Type B pancreatic cell (in vitro differentiated cells): ENCODE measurements at regions not wholly inside any gene's neighbourhood (a gene's known extent, or its start where the extent isn't known, plus 50 kb on each side); places are given as distances from the start of the nearest gene placed in this dataset.
"Not testable (repeated sequence)": the region's sequence is repeated elsewhere in the genome, so short reads cannot be mapped to it uniquely, and the experiment has no call there.

Experiments used
- DNase-seq: peaks from one replicate; pipeline ENCODE4 v3.0.0; 2021; ENCODE audit warnings: mixed read lengths; ENCODE audit not compliant: unreplicated experiment; ENCODE audit errors: extremely low spot score
- H3K27ac Mint-ChIP-seq: 2 replicates; pipeline ENCODE4 v1.8.0; 2021; ENCODE audit warnings: mild to moderate bottlenecking, mixed read lengths
- H3K27me3 Mint-ChIP-seq: 2 replicates; pipeline ENCODE4 v1.8.0; 2021; ENCODE audit warnings: mixed read lengths
- H3K36me3 Mint-ChIP-seq: 2 replicates; pipeline ENCODE4 v1.8.0; 2021; ENCODE audit warnings: mixed read lengths
- H3K4me1 Mint-ChIP-seq: one replicate; pipeline ENCODE4 v1.8.0; 2021; ENCODE audit warnings: mixed read lengths; ENCODE audit not compliant: unreplicated experiment
- H3K4me3 Mint-ChIP-seq: 2 replicates; pipeline ENCODE4 v1.8.0; 2021; ENCODE audit warnings: mild to moderate bottlenecking, mixed read lengths
- H3K9me3 Mint-ChIP-seq: 2 replicates; pipeline ENCODE4 v1.8.0; 2021; ENCODE audit warnings: mixed read lengths
- TF ChIP-seq, protein P1 (sequence below): fragments of 200-600 bp; sonication (generic); conservative IDR thresholded peaks from 2 replicates; pipeline ENCODE4 v1.5.0; 2021; ENCODE audit warnings: antibody characterized with exemption, mild to moderate bottlenecking

DNA sequence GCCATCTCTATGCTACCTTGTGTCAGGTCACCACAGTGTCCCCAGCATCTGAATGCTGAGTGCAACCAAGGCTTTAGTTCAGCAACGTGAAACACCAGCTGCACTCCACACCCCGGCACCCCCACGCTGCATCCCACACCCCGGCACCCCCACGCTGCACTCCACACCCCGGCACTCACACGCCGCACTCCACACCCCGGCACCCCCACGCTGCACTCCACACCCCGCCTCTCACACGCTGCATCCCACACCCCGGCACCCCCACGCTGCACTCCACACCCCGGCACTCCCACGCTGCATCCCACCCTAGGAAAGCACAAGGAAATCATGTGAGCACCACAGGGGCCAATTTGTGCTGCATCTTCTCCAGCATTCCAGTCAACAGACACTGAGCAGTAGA is 199.8 kb upstream of the FRG1 start:
- H3K4me1 Mint-ChIP-seq: no peaks in the 10 kb centered on the region
- TF ChIP-seq, protein P1, sequence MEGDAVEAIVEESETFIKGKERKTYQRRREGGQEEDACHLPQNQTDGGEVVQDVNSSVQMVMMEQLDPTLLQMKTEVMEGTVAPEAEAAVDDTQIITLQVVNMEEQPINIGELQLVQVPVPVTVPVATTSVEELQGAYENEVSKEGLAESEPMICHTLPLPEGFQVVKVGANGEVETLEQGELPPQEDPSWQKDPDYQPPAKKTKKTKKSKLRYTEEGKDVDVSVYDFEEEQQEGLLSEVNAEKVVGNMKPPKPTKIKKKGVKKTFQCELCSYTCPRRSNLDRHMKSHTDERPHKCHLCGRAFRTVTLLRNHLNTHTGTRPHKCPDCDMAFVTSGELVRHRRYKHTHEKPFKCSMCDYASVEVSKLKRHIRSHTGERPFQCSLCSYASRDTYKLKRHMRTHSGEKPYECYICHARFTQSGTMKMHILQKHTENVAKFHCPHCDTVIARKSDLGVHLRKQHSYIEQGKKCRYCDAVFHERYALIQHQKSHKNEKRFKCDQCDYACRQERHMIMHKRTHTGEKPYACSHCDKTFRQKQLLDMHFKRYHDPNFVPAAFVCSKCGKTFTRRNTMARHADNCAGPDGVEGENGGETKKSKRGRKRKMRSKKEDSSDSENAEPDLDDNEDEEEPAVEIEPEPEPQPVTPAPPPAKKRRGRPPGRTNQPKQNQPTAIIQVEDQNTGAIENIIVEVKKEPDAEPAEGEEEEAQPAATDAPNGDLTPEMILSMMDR: no peak
- DNase-seq: no peak
- H3K9me3 Mint-ChIP-seq: no peaks in the 10 kb centered on the region
- H3K4me3 Mint-ChIP-seq: no peak overlapping the region
- no peak overlapping the region for H3K27ac Mint-ChIP-seq
- no peaks in the 10 kb centered on the region for H3K27me3 Mint-ChIP-seq
- no peaks in the 10 kb centered on the region for H3K36me3 Mint-ChIP-seq

DNA sequence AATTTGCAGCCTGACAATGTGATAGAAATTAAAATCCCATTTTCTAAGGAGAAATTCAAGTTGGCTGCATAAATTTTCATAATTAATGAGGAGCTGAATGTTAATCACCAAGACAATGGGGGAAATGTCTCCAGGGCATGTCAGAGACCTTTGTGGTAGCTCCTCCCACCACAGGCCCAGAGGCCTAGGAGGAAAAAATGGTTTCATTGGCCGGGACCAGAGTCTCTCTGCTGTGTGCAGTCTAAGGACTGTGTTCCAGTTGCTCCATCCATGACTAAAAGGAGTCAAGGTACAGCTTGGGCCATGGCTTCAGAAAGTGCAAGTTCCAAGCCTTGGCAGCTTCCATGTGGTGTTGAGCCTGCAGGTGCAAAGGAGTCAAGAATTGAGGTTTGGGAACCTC is 187.6 kb upstream of the FRG1 start:
- H3K9me3 Mint-ChIP-seq, H3K4me1 Mint-ChIP-seq, H3K36me3 Mint-ChIP-seq, H3K4me3 Mint-ChIP-seq, H3K27ac Mint-ChIP-seq, DNase-seq, H3K27me3 Mint-ChIP-seq: not testable (repeated sequence)

DNA sequence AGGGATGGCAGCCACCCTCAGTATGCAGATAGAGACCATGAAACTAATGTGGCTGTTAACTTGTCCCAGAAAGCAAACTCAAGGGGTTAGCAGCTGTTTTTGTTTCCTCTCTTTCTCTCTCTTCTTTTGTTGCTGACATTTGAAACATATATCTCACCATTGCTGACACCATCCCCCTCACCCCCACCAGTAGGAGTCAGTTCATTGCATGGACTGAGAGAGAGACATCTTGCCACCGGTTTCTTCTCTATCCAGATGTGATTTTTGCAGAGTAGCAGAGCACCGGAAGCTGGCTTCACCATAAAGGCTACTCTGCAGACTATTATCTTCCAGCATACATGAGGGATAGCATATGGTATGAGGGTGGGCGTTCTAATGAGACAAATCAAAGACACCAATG is 177.1 kb upstream of the FRG1 start:
- no peak overlapping the region for H3K4me3 Mint-ChIP-seq
- no peak for DNase-seq
- H3K9me3 Mint-ChIP-seq: no peaks in the 10 kb centered on the region

DNA sequence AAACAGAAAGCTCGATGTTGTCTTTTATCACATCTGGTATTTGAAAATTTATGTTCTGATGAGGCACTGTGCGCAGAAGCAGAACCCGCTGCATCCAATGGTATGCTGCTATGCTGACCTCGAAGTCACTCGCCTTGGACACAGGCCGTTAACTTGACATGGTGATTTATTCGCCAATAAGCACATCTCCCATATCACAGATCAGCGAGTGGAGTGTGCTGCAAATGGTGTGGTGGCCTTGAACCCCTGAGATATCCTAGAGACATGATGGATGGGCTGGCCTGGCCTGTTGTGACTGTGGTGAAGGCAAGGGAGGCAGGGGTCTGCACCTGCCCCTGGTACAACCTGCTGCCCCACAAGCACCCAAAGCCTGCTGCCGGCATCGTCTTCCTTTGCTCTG is 175.4 kb upstream of the FRG1 start:
- H3K4me3 Mint-ChIP-seq: no peak overlapping the region
- H3K9me3 Mint-ChIP-seq: no peaks in the 10 kb centered on the region
- H3K27me3 Mint-ChIP-seq: no peaks in the 10 kb centered on the region
- H3K4me1 Mint-ChIP-seq: no peaks in the 10 kb centered on the region
- no peaks in the 10 kb centered on the region for H3K36me3 Mint-ChIP-seq
- TF ChIP-seq, protein P1: no peak
- DNase-seq: no peak
- H3K27ac Mint-ChIP-seq: no peak overlapping the region

More for the DNA sequence above, 177.1 kb upstream of the FRG1 start:
- H3K27ac Mint-ChIP-seq: no peak overlapping the region
- no peaks in the 10 kb centered on the region for H3K4me1 Mint-ChIP-seq
- TF ChIP-seq, protein P1: no peak
- no peaks in the 10 kb centered on the region for H3K27me3 Mint-ChIP-seq
- H3K36me3 Mint-ChIP-seq: no peaks in the 10 kb centered on the region

DNA sequence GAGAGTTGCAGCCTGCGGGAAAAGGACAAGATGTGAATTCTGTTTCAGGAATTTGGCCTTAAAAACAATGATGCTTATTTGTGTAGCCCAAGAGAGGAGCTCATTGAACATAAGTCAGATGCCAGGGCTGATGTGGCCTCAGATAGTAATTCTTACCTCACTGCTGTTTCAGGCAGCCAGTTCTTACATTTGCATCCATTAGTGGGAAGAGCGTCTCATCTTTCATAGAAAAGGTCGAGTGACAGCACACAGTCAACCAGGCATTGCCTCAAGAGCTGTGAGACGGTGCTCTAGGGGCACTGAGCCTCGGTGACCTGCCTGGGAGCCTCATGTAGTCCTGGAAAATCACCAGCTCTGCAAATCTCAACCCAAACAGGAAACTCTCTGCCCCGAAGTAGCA is 174.9 kb upstream of the FRG1 start:
- Mint-ChIP-seq H3K4me1 (no peaks in the 10 kb centered on the region), H3K4me3 (no peak overlapping the region), H3K36me3 (no peaks in the 10 kb centered on the region), H3K9me3 (no peaks in the 10 kb centered on the region), H3K27me3 (no peaks in the 10 kb centered on the region), H3K27ac (no peak overlapping the region)
- TF ChIP-seq, protein P1: no peak
- DNase-seq: no peak

DNA sequence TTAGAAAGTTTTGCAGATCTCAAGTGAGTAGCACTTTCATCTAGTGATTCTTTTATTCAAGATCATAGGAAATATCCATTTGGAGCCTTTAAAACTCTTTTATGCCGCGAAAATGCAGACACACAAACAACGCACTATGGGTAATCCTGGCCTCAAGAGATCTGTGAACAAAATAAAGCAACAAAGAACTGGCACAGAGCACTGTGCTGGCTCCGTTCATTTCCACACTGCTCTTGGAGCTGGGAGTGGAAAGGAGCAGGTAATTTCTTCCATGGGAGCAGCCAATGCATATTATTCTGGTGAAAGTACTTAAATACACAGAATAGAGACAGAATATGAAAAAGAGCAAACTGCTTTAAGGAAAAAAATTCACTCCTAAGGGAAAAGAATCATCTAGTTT is 172.7 kb upstream of the FRG1 start:
- Mint-ChIP-seq H3K27me3 (no peaks in the 10 kb centered on the region), H3K4me1 (no peaks in the 10 kb centered on the region), H3K4me3 (no peak overlapping the region), H3K9me3 (no peaks in the 10 kb centered on the region), H3K27ac (no peak overlapping the region), H3K36me3 (no peaks in the 10 kb centered on the region)
- no peak for DNase-seq
- TF ChIP-seq, protein P1: no peak
